ENCODE measurements at regions not wholly inside any gene's neighbourhood (a gene's known extent, or its start where the extent isn't known, plus 50 kb on each side); places are given as distances from the start of the nearest gene placed in this dataset.

DNA sequence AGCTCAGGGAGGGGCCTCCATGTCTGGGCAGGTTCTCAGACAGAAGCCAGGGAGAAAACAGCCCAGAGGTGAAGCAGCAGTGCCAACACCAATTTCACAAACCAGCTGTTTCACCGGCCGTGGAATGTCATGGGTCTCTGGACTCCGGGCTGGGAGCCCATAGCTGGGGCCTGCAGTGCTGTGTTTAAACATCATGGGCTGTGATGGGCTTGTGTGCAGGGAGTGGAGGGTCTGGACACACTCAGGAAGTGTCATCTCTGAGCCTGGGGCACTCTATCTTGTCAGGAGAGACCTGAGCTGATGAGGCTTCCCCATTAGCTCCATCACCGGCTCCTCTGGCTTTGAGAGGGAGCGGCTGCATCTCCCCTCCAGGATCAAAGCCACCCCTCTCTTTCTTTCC, 173.6 kb upstream of the IGSF21 start:
- Histone ChIP-seq H3K4me3 (ENCODE audit: low read depth, low read length) (no peak overlapping the region), H3K27me3 (ENCODE audit: control insufficient read depth, insufficient read depth, low read length) (no peaks in the 10 kb centered on the region), H3K4me2 (ENCODE audit: low read length) (no peak overlapping the region), H2AFZ (no peak overlapping the region), H3K9ac (no peak overlapping the region), H3K79me2 (no peaks in the 10 kb centered on the region), H3K36me3 (ENCODE audit: control insufficient read depth, insufficient read depth, low read length) (no peaks in the 10 kb centered on the region), H3K27ac (no peak overlapping the region), H3K9me3 (ENCODE audit: control insufficient read depth, low read length) (no peaks in the 10 kb centered on the region), H3K4me1 (no peaks in the 10 kb centered on the region)
- TF ChIP-seq, protein P1, sequence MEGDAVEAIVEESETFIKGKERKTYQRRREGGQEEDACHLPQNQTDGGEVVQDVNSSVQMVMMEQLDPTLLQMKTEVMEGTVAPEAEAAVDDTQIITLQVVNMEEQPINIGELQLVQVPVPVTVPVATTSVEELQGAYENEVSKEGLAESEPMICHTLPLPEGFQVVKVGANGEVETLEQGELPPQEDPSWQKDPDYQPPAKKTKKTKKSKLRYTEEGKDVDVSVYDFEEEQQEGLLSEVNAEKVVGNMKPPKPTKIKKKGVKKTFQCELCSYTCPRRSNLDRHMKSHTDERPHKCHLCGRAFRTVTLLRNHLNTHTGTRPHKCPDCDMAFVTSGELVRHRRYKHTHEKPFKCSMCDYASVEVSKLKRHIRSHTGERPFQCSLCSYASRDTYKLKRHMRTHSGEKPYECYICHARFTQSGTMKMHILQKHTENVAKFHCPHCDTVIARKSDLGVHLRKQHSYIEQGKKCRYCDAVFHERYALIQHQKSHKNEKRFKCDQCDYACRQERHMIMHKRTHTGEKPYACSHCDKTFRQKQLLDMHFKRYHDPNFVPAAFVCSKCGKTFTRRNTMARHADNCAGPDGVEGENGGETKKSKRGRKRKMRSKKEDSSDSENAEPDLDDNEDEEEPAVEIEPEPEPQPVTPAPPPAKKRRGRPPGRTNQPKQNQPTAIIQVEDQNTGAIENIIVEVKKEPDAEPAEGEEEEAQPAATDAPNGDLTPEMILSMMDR (IDR thresholded peaks at IDR 0.05), result no peak

DNA sequence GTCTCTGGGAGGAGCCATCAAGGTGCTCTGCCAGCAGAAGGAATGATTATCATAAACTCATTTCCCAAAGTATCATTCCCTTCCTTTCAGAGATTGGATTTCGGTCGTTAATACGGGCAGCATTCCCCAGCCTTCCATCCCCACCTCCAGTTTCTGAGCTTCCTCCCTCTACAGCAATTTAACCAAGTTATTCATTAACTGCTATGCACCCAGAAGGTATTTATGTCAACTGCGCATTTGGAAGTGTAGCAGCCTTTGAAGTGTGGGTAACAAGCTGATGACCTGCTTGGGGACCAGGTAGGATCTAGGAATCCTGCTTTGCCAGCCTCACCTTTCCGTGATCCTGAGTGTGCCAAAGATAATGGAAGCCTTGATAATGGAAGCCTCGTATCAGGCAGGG, 172.4 kb upstream of the IGSF21 start:
- no peaks in the 10 kb centered on the region for H3K79me2 ChIP-seq
- H2AFZ ChIP-seq, result no peak overlapping the region
- no peak overlapping the region for H3K9ac ChIP-seq
- H3K4me2 ChIP-seq (ENCODE audit: low read length), result no peak overlapping the region
- no peaks in the 10 kb centered on the region for H3K27me3 ChIP-seq (ENCODE audit: control insufficient read depth, insufficient read depth, low read length)
- H3K9me3 ChIP-seq (ENCODE audit: control insufficient read depth, low read length), result no peaks in the 10 kb centered on the region
- H3K4me3 ChIP-seq (ENCODE audit: low read depth, low read length), result no peak overlapping the region
- TF ChIP-seq, protein P1 (IDR thresholded peaks at IDR 0.05), result no peak
- H3K4me1 ChIP-seq, result no peaks in the 10 kb centered on the region
- no peak overlapping the region for H3K27ac ChIP-seq
- no peaks in the 10 kb centered on the region for H3K36me3 ChIP-seq (ENCODE audit: control insufficient read depth, insufficient read depth, low read length)

DNA sequence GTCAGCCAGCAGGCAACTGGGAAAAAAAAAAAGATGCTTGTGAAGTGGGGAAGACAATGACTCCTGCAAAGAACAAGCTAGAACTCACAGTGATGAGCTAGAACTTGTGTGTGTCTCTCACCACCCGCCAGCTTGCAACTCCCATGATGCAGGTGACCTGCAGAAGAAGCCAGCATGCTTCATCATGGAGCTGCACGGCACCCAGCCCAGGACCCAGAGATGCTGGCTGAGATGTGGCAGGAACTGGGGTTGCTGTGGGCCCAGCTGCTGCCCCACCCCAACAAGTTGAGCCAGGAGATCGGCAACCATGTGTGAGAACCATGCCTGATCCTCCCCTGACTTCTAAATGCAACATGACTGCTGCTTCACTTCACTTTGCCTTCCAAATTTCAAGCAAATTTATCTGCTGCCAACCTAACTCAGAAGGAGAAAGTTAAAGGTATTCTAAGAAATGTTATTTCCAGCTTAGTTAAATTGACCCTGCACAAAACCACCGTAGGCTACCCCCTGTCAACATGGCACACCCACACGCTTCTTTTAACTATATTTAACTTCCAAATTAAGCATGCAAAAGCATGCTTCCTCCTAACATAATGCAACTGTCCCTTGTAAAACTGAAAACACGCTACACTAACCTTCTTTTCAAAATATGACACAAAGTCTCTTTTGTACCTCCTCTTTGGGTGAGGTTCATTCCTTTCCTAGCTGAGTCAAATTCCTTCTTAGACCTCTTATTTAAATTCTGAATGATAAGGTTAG, 166.0 kb upstream of the IGSF21 start:
- no peak overlapping the region for H3K9ac ChIP-seq
- H2AFZ ChIP-seq, result no peak overlapping the region
- no peak overlapping the region for H3K27ac ChIP-seq
- no peaks in the 10 kb centered on the region for H3K79me2 ChIP-seq
- TF ChIP-seq, protein P1 (IDR thresholded peaks at IDR 0.05), result no peak
- H3K4me3 ChIP-seq (ENCODE audit: low read depth, low read length), result no peak overlapping the region
- H3K36me3 ChIP-seq (ENCODE audit: control insufficient read depth, insufficient read depth, low read length), result no peaks in the 10 kb centered on the region
- H3K27me3 ChIP-seq (ENCODE audit: control insufficient read depth, insufficient read depth, low read length), result no peaks in the 10 kb centered on the region
- no peaks in the 10 kb centered on the region for H3K9me3 ChIP-seq (ENCODE audit: control insufficient read depth, low read length)
- no peaks in the 10 kb centered on the region for H3K4me1 ChIP-seq
- H3K4me2 ChIP-seq (ENCODE audit: low read length), result no peak overlapping the region

DNA sequence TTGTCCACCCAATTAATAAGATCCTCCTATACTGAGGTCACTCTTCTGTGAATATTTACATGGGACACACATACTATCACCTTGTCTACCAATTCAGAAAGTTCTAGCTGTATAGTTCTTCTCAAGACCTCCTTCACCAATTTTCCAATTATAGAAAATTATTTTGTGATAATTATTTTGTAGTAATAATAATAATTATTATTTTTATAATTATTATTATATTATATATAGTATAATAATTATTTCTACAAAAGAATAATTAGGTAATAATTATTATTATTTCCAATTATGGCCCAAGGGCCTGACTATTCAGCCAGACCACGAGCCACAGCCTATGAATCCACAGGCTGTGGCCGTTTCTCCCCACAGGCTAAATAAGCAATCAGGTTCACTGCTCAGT, 164.1 kb upstream of the IGSF21 start:
- Histone ChIP-seq H3K36me3 (ENCODE audit: control insufficient read depth, insufficient read depth, low read length) (no peaks in the 10 kb centered on the region), H3K4me1 (no peaks in the 10 kb centered on the region), H3K9me3 (ENCODE audit: control insufficient read depth, low read length) (no peaks in the 10 kb centered on the region), H3K27me3 (ENCODE audit: control insufficient read depth, insufficient read depth, low read length) (no peaks in the 10 kb centered on the region), H3K9ac (no peak overlapping the region), H3K27ac (no peak overlapping the region), H3K4me2 (ENCODE audit: low read length) (no peak overlapping the region), H2AFZ (no peak overlapping the region), H3K79me2 (no peaks in the 10 kb centered on the region), H3K4me3 (ENCODE audit: low read depth, low read length) (no peak overlapping the region)
- TF ChIP-seq, protein P1 (IDR thresholded peaks at IDR 0.05), result no peak

DNA sequence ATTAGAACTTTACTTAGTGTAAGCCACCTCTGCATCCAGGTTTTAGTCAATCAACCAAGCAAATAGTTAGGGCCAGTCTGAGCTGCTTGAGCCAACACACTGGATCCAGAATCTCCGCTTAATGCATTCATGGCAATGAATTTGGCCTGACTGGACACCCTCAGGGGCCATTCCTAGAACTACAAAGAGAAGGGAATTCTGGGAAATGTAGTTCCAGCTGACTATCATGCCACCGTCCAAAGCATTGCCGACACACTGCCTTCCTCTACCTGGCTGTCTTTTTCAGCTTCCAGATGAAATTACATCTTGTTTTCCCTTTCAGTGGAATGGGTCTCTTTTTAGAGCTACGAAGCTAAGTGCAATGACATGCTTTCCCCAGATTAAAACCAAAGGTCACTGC, 163.0 kb upstream of the IGSF21 start:
- no peaks in the 10 kb centered on the region for H3K79me2 ChIP-seq
- H3K27ac ChIP-seq, result no peak overlapping the region
- TF ChIP-seq, protein P1 (IDR thresholded peaks at IDR 0.05), result no peak
- no peak overlapping the region for H3K9ac ChIP-seq
- H3K36me3 ChIP-seq (ENCODE audit: control insufficient read depth, insufficient read depth, low read length), result no peaks in the 10 kb centered on the region
- no peak overlapping the region for H3K4me2 ChIP-seq (ENCODE audit: low read length)
- no peaks in the 10 kb centered on the region for H3K9me3 ChIP-seq (ENCODE audit: control insufficient read depth, low read length)
- H2AFZ ChIP-seq, result no peak overlapping the region
- no peaks in the 10 kb centered on the region for H3K27me3 ChIP-seq (ENCODE audit: control insufficient read depth, insufficient read depth, low read length)
- no peaks in the 10 kb centered on the region for H3K4me1 ChIP-seq
- H3K4me3 ChIP-seq (ENCODE audit: low read depth, low read length), result no peak overlapping the region

Measured in parathyroid adenoma (tissue), 2 donors.